PFSK-1 (cell line): ENCODE measurements at regions not wholly inside any gene's neighbourhood (a gene's known extent, or its start where the extent isn't known, plus 50 kb on each side); places are given as distances from the start of the nearest gene placed in this dataset.

ENCODE experiments used
- FOXP2 ChIP-seq: optimal IDR thresholded peaks from 2 replicates; pipeline ENCODE3; 2011; ENCODE audit warnings: borderline replicate concordance, control low read depth, inconsistent platforms; ENCODE audit not compliant: insufficient read depth; ENCODE audit errors: extremely low read length, extremely low read depth
- POLR2AphosphoS5 ChIP-seq: IDR thresholded peaks from 2 replicates; pipeline ENCODE4 v1.6.1; 2012; ENCODE audit warnings: low read depth, mild to moderate bottlenecking, control low read depth, low read length, moderate library complexity
- SIN3A ChIP-seq: IDR thresholded peaks from 2 replicates; pipeline ENCODE4 v1.6.1; 2012; ENCODE audit warnings: mild to moderate bottlenecking, low read length, moderate library complexity, borderline replicate concordance; ENCODE audit not compliant: insufficient read depth
- TAF1 ChIP-seq: IDR thresholded peaks from 2 replicates; pipeline ENCODE4 v1.6.1; 2012; ENCODE audit warnings: low read length, control low read depth, borderline replicate concordance; ENCODE audit not compliant: insufficient read depth
- TF ChIP-seq, protein P1 (sequence below), 2 experiments: IDR thresholded peaks; 2 replicates each; pipeline versions ENCODE4 v1.6.1 to v1.8.0; 2011 to 2012; ENCODE audit warnings: low read depth in 2 of 2, low read length in 2 of 2, control low read depth in 1 of 2, inconsistent platforms in 1 of 2, mild to moderate bottlenecking in 1 of 2, moderate library complexity in 1 of 2; ENCODE audit not compliant: insufficient read depth in 1 of 2

DNA sequence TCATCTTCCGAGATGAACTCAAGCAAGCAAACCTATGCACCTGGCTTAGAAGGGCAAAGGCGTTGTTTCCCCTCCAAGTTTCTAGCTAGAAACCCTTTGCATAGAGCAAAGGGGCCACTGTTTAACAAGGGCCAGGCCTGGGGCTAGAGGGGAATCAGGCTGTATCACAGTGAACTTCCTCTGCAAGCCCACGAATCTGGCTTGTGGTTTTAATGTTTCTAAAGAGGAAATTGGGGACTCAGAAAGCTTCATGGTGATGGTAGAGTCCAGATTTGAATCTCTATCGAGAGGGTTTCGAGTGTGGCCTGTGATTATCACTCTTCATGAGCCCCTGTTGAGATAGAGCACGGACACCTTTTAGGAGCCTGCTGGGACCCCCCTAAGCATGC is 189.9 kb downstream of the VRK1 start:
- TF ChIP-seq, protein P1, sequence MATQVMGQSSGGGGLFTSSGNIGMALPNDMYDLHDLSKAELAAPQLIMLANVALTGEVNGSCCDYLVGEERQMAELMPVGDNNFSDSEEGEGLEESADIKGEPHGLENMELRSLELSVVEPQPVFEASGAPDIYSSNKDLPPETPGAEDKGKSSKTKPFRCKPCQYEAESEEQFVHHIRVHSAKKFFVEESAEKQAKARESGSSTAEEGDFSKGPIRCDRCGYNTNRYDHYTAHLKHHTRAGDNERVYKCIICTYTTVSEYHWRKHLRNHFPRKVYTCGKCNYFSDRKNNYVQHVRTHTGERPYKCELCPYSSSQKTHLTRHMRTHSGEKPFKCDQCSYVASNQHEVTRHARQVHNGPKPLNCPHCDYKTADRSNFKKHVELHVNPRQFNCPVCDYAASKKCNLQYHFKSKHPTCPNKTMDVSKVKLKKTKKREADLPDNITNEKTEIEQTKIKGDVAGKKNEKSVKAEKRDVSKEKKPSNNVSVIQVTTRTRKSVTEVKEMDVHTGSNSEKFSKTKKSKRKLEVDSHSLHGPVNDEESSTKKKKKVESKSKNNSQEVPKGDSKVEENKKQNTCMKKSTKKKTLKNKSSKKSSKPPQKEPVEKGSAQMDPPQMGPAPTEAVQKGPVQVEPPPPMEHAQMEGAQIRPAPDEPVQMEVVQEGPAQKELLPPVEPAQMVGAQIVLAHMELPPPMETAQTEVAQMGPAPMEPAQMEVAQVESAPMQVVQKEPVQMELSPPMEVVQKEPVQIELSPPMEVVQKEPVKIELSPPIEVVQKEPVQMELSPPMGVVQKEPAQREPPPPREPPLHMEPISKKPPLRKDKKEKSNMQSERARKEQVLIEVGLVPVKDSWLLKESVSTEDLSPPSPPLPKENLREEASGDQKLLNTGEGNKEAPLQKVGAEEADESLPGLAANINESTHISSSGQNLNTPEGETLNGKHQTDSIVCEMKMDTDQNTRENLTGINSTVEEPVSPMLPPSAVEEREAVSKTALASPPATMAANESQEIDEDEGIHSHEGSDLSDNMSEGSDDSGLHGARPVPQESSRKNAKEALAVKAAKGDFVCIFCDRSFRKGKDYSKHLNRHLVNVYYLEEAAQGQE (IDR thresholded peaks at IDR 0.05; ENCODE audit: insufficient read depth in 1 of 2, low read depth in 2 of 2, low read length in 2 of 2) = no peak

- TF ChIP-seq, protein P1 (IDR thresholded peaks at IDR 0.05; ENCODE audit: insufficient read depth in 1 of 2, low read depth in 2 of 2, low read length in 2 of 2) = no peak
- TF ChIP-seq SIN3A = no peak
- no peak for TF ChIP-seq POLR2AphosphoS5
These were observed 190.6 kb downstream of the VRK1 start for GRCh38 chr14:96987771-96988170.

DNA sequence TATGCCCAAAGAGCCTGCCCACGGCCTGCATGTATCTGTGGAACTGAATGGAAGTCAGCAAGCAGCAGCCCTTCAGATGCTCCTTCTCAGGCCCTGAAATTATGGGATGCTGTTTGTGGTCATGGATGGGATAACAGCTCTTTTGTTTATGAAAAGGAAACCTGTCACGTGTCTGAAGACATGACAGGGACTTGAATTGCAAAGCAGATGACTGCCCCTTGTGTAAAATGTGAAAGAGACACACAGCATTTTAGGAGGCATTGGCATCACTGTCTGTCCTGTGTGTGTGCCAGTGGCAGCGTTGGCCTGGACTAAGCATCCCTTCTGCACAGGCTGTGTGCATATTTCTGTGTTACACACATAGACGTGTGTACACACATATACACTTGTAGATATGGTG is 192.1 kb downstream of the VRK1 start:
- TF ChIP-seq, protein P1 (IDR thresholded peaks at IDR 0.05; ENCODE audit: insufficient read depth in 1 of 2, low read depth in 2 of 2, low read length in 2 of 2) = no peak
- TF ChIP-seq TAF1 = no peak
- TF ChIP-seq SIN3A = no peak

DNA sequence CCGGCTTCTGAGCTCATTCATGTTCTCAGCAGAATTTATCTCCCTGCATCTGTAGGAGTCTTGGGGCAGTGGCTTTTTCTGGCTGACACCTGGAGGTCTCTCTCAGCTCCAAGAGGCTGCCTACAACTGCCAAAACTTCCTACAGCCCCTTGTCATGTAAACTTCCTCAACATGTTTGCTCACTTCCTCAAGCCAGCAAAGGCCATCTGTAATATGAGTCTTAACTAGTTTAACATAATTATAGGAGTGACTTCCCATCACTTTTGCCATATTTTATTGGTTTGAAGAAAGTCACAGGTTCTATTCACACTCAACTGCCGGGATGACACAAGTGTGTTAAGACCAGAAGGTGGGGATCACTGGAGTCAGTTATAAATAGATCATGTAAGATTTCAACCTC is 194.0 kb downstream of the VRK1 start:
- TF ChIP-seq POLR2AphosphoS5 = no peak
- TF ChIP-seq SIN3A = no peak
- TF ChIP-seq, protein P1 (IDR thresholded peaks at IDR 0.05; ENCODE audit: insufficient read depth in 1 of 2, low read depth in 2 of 2, low read length in 2 of 2) = no peak
- TF ChIP-seq FOXP2 = no peak
- no peak for TF ChIP-seq TAF1

GRCh38 chr14:96994999-96995398 is 197.8 kb downstream of the VRK1 start:
- TF ChIP-seq TAF1 = no peak
- no peak for TF ChIP-seq SIN3A

GRCh38 chr14:96997269-96997668 is 200.1 kb downstream of the VRK1 start:
- TF ChIP-seq FOXP2 = no peak
- TF ChIP-seq SIN3A = no peak
- TF ChIP-seq, protein P1 (IDR thresholded peaks at IDR 0.05; ENCODE audit: insufficient read depth in 1 of 2, low read depth in 2 of 2, low read length in 2 of 2) = no peak
- no peak for TF ChIP-seq TAF1
- TF ChIP-seq POLR2AphosphoS5 = no peak
